Loucy (cell line): ENCODE measurements at regions not wholly inside any gene's neighbourhood (a gene's known extent, or its start where the extent isn't known, plus 50 kb on each side); places are given as distances from the start of the nearest gene placed in this dataset.
"Not testable (repeated sequence)": the region's sequence is repeated elsewhere in the genome, so short reads cannot be mapped to it uniquely, and the experiment has no call there.

ENCODE experiments used
- H2AFZ ChIP-seq: fragments of 200-600 bp; sonication (generic); 2 replicates; pipeline ENCODE4 v1.6.0; 2016; ENCODE audit warnings: antibody characterized with exemption, mild to moderate bottlenecking, low read length, moderate library complexity
- H3F3A ChIP-seq: fragments of 200-600 bp; 2 replicates; pipeline ENCODE4 v1.6.0; 2016; ENCODE audit warnings: antibody characterized with exemption, low read depth, mild to moderate bottlenecking
- H3K27me3 ChIP-seq: fragments of 200-600 bp; sonication (generic); 2 replicates; pipeline ENCODE4 v1.6.1; 2014; ENCODE audit warnings: low read length, mild to moderate bottlenecking; ENCODE audit not compliant: insufficient read depth, poor library complexity, severe bottlenecking
- H3K36me3 ChIP-seq: fragments of 200-600 bp; sonication (generic); 2 replicates; pipeline ENCODE4 v1.6.1; 2016; ENCODE audit warnings: low read length; ENCODE audit not compliant: insufficient read depth
- H3K4me1 ChIP-seq: fragments of 200-600 bp; sonication (generic); 2 replicates; pipeline ENCODE4 v1.5.1; 2014; ENCODE audit warnings: low read length, mild to moderate bottlenecking; ENCODE audit not compliant: insufficient read depth, poor library complexity, severe bottlenecking
- H3K4me2 ChIP-seq: fragments of 200-600 bp; sonication (generic); 2 replicates; pipeline ENCODE4 v1.6.0; 2014; ENCODE audit warnings: antibody characterized with exemption, low read length, low read depth, mild to moderate bottlenecking; ENCODE audit not compliant: poor library complexity, severe bottlenecking
- H3K4me3 ChIP-seq: fragments of 200-600 bp; sonication (generic); 2 replicates; pipeline ENCODE4 v1.5.1; 2014; ENCODE audit warnings: low read length, mild to moderate bottlenecking, mixed read lengths; ENCODE audit not compliant: poor library complexity, severe bottlenecking
- H3K79me2 ChIP-seq: fragments of 200-600 bp; sonication (generic); 2 replicates; pipeline ENCODE4 v1.6.1; 2014; ENCODE audit warnings: low read length; ENCODE audit not compliant: insufficient read depth
- H3K9ac ChIP-seq: fragments of 200-600 bp; sonication (generic); 2 replicates; pipeline ENCODE4 v1.6.0; 2014; ENCODE audit warnings: mild to moderate bottlenecking, low read depth, low read length, moderate library complexity; ENCODE audit not compliant: poor library complexity, severe bottlenecking
- H3K9me2 ChIP-seq: fragments of 200-600 bp; sonication (generic); replicated peaks from 2 replicates; pipeline ENCODE4 v1.6.1; 2016; ENCODE audit warnings: low read depth, low read length, mixed read lengths
- H3K9me3 ChIP-seq: fragments of 200-600 bp; sonication (generic); 2 replicates; pipeline ENCODE4 v1.6.1; 2014; ENCODE audit warnings: mild to moderate bottlenecking, antibody characterized with exemption, low read length, low read depth; ENCODE audit not compliant: insufficient read depth
- H4K20me1 ChIP-seq: fragments of 200-600 bp; sonication (generic); 2 replicates; pipeline ENCODE4 v1.6.0; 2014; ENCODE audit warnings: antibody characterized with exemption, low read length, mild to moderate bottlenecking; ENCODE audit not compliant: insufficient read depth, poor library complexity, severe bottlenecking

DNA sequence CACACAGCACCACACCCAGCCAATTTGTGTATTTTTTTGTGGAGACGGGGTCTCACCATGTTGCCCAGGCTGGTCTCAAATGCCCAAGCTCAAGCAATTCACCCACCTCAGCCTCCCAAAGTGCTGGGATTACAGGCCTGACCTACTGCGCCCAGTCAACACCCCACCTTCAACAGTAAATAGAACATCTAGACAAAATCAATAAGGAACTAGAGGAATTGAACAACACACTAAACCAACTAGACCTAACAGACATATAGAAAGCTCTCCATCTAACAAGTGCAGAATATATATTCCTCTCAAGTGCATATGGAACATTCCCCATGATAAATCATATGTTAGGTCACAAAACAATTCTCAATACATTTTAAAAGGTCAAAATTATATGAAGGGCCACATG is 56.6 kb upstream of the AGAP9 start:
- H3K9me3 ChIP-seq, H4K20me1 ChIP-seq, H3F3A ChIP-seq, H3K4me3 ChIP-seq, H3K9ac ChIP-seq, H3K9me2 ChIP-seq, H3K27me3 ChIP-seq, H3K4me1 ChIP-seq, H3K36me3 ChIP-seq, H3K4me2 ChIP-seq, H2AFZ ChIP-seq, H3K79me2 ChIP-seq: not testable (repeated sequence)

DNA sequence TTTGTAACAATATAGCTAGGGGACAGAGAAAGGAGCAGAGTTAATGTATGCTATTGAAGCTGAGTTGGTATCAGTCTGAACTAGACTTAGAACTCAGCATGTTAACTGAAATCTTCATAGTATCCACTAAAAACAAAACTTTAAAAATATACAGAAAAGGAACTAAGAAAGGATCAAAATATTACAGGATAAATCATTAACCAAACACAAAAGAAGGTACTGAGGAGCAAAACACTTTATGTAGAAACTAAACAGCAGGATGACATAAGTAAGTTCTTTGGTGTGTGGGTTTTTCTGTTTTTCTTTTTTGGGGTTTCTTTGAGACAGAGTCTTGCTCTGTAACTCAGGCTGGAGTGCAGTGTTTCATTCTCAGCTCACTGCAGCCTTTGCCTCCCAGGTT is 55.1 kb upstream of the AGAP9 start:
- H3K9me3 ChIP-seq, H3K9ac ChIP-seq, H3K79me2 ChIP-seq, H3K4me1 ChIP-seq, H3K4me3 ChIP-seq, H3F3A ChIP-seq, H2AFZ ChIP-seq, H4K20me1 ChIP-seq, H3K4me2 ChIP-seq, H3K9me2 ChIP-seq, H3K36me3 ChIP-seq, H3K27me3 ChIP-seq: not testable (repeated sequence)
